CD4-positive, alpha-beta memory T cell (primary cell): ENCODE measurements at regions not wholly inside any gene's neighbourhood (a gene's known extent, or its start where the extent isn't known, plus 50 kb on each side); places are given as distances from the start of the nearest gene placed in this dataset. TPM values are rescaled to one million over a fixed set of nuclear protein-coding genes. Genes with fewer than 3 reads are reported as not detected.

Experiments used
- CTCF ChIA-PET: fragments of 350-600 bp; sonication (Branson Sonifier 250); formaldehyde crosslinking; loops from one replicate; lab custom pipeline; 2021; ENCODE audit warnings: inconsistent platforms; ENCODE audit not compliant: partially characterized antibody; lab: Charles Lee
- POLR2A ChIA-PET: fragments of 350-600 bp; sonication (Branson Sonifier 250); formaldehyde crosslinking; loops from one replicate; lab custom pipeline; 2021; ENCODE audit not compliant: partially characterized antibody; lab: Charles Lee
- DNase-seq, 5 donors: peaks; one replicate each; pipeline versions ENCODE4 v3.0.0 to v3.0.0-alpha.2; 2020 to 2022; ENCODE audit warnings: mixed read lengths in 1 of 5
- H3K27ac ChIP-seq: one replicate; pipeline ENCODE4 v1.7.0; 2013; ENCODE audit warnings: low read depth, low read length
- H3K27me3 ChIP-seq: 2 replicates; pipeline ENCODE4 v1.7.0; 2013; ENCODE audit warnings: mild to moderate bottlenecking, low read length, moderate library complexity; ENCODE audit not compliant: insufficient read depth
- H3K36me3 ChIP-seq: 2 replicates; pipeline ENCODE4 v1.7.0; 2013; ENCODE audit warnings: mild to moderate bottlenecking, low read length, moderate library complexity; ENCODE audit not compliant: insufficient read depth
- H3K4me1 ChIP-seq: 2 replicates; pipeline ENCODE4 v1.7.0; 2013; ENCODE audit warnings: mild to moderate bottlenecking, low read length, moderate library complexity; ENCODE audit not compliant: insufficient read depth
- H3K4me3 ChIP-seq, 2 donors: one replicate each; pipeline ENCODE4 v1.7.0; 2013; ENCODE audit warnings: low read length in 2 of 2, mild to moderate bottlenecking in 1 of 2
- H3K9me3 ChIP-seq, 2 donors: one replicate each; pipeline ENCODE4 v1.7.0; 2013; ENCODE audit warnings: low read length in 2 of 2, control low read depth in 1 of 2; ENCODE audit not compliant: control insufficient read depth in 1 of 2
- H3K27ac Mint-ChIP-seq, 7 donors: one replicate each; pipeline ENCODE4 v1.8.0; 2020 to 2021; ENCODE audit warnings: mixed read lengths in 7 of 7, mild to moderate bottlenecking in 6 of 7, inconsistent platforms in 3 of 7, moderate library complexity in 3 of 7
- H3K27me3 Mint-ChIP-seq, 2 donors: one replicate each; pipeline ENCODE4 v1.8.0; 2020 to 2021; ENCODE audit warnings: mixed read lengths in 2 of 2
- H3K36me3 Mint-ChIP-seq, 2 donors: one replicate each; pipeline ENCODE4 v1.8.0; 2020 to 2021; ENCODE audit warnings: mixed read lengths in 2 of 2, inconsistent platforms in 1 of 2, mild to moderate bottlenecking in 1 of 2
- H3K4me1 Mint-ChIP-seq, 4 donors: one replicate each; pipeline ENCODE4 v1.8.0; 2020 to 2021; ENCODE audit warnings: mixed read lengths in 4 of 4, mild to moderate bottlenecking in 1 of 4
- H3K4me3 Mint-ChIP-seq, 8 donors: one replicate each; pipeline ENCODE4 v1.8.0; 2020 to 2021; ENCODE audit warnings: mixed read lengths in 8 of 8, mild to moderate bottlenecking in 7 of 8, moderate library complexity in 6 of 8, inconsistent platforms in 3 of 8
- H3K9me3 Mint-ChIP-seq, 8 donors: one replicate each; pipeline ENCODE4 v1.8.0; 2020 to 2021; ENCODE audit warnings: mixed read lengths in 8 of 8, mild to moderate bottlenecking in 5 of 8, inconsistent platforms in 3 of 8, moderate library complexity in 1 of 8
- intact Hi-C: fragments of 100-400 bp; cut with micrococcal nuclease; formaldehyde crosslinking; loops from one replicate; pipeline ENCODE4 v1.15.1; 2023
- microRNA-seq: library from miRNA; unstranded; fragments of <30 nt; microRNA quantifications from one replicate; pipeline ENCODE4 v1.2.0, GENCODE V29; 2021; ENCODE audit warnings: borderline replicate concordance, borderline number of aligned reads, borderline microRNAs expressed, mixed read lengths

DNA sequence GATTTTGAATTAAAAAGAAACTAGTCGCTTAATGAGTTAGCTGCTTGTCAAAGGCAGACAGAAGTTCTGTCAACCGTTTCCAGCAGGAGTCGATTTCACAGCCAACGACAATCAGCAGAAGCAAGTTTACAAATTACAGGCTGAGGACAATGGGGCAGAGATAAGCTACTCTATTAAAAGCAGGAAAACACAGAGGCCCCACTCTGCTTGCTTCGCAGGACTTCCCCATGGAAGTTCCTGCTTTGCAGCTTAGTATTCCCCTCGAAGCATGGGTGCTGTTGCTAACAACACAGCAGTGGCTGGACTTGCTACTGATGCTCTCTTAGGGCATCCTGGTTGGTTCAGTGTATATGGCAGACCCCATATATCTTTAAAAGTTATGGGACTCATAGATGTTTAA lies 50.8 kb upstream of the KLF6 start:
- intact Hi-C loops = no loop called here
- Histone ChIP-seq H3K27me3 (no peaks in the 10 kb centered on the region), H3K9me3 (no peaks in the 10 kb centered on the region), H3K4me3 (no peak overlapping the region), H3K36me3 (no peaks in the 10 kb centered on the region), H3K4me1 (peaks cover 16% of the 10 kb centered on the region), H3K27ac (no peak overlapping the region)
- Mint-ChIP-seq H3K27ac (peak overlapping the region in 5 of 7 donors; percentile 30 to 73 (median 52)), H3K4me3 (peak overlapping the region in 7 of 8 donors; percentile 31 to 72 (median 47)), H3K36me3 (no peaks in the 10 kb centered on the region), H3K9me3 (peaks cover 0 to 2% (median 0%) of the 10 kb centered on the region in 8 donors), H3K4me1 (peaks cover 12 to 31% (median 28%) of the 10 kb centered on the region in 4 donors), H3K27me3 (no peaks in the 10 kb centered on the region)
- DNase-seq = no peak
- POLR2A ChIA-PET = interaction anchor here (1.0 to 19.0 kb wide), 7 partner anchors 8 to 100 kb away, joined by 3 to 308 read pairs (median 6); partner anchors contain the start of gene KLF6
- CTCF ChIA-PET = interaction anchor here (1.0 to 1.4 kb wide), 2 partner anchors 16 to 38 kb away, joined by 3 to 4 read pairs; no protein-coding TSS in a partner anchor

DNA sequence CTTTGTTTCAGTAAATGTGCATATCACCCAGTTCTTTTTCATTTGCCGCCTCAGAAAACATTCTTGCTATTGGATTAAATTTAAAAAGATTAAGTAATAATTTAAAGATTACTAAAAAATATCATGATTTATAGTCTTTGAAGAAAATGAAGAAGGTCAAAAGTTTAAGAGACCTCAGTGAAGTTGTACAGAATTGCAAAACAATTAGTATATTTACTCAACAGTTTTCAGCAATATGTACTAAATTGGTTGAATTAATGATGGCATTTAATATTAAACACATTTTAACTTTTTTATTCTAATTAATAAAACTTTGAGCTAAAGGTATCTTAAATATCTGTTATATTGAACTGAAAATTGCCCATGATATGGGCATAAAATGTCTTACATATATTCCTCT lies 49.9 kb upstream of the KLF6 start:
- POLR2A ChIA-PET = interaction anchor here (1.4 to 19.0 kb wide), 4 partner anchors 17 to 52 kb away, joined by 4 to 308 read pairs (median 157); partner anchors contain the start of gene KLF6

More for the DNA sequence above, 49.9 kb upstream of the KLF6 start:
- H3K4me1 Mint-ChIP-seq = peaks cover 15 to 40% (median 29%) of the 10 kb centered on the region in 4 donors
- H3K27ac ChIP-seq = no peak overlapping the region
- H3K27me3 Mint-ChIP-seq = no peaks in the 10 kb centered on the region
- H3K27ac Mint-ChIP-seq = no peak overlapping the region
- CTCF ChIA-PET = interaction anchor here (1.0 to 1.4 kb wide), 2 partner anchors 17 to 39 kb away, joined by 3 to 4 read pairs; no protein-coding TSS in a partner anchor
- H3K9me3 Mint-ChIP-seq = peaks cover 0 to 2% (median 0%) of the 10 kb centered on the region in 8 donors
- H3K9me3 ChIP-seq = no peaks in the 10 kb centered on the region
- no peak overlapping the region for H3K4me3 Mint-ChIP-seq
- peaks cover 19% of the 10 kb centered on the region for H3K4me1 ChIP-seq
- DNase-seq = no peak
- no peaks in the 10 kb centered on the region for H3K27me3 ChIP-seq
- no peak overlapping the region for H3K4me3 ChIP-seq
- no peaks in the 10 kb centered on the region for H3K36me3 Mint-ChIP-seq
- intact Hi-C loops = no loop called here
- no peaks in the 10 kb centered on the region for H3K36me3 ChIP-seq

Small RNA genes in the stretch of these regions (microRNA-seq; reads per million reads assigned to microRNA genes)
- gene MIR6078 = not detected
